BLaER1 treated with 17β-estradiol and CSF1 and Interleukin-3, amounts not matched to agents 10 nM and 100 nM (cell line): ENCODE measurements at regions not wholly inside any gene's neighbourhood (a gene's known extent, or its start where the extent isn't known, plus 50 kb on each side); places are given as distances from the start of the nearest gene placed in this dataset.

Source experiments
- H3K27ac ChIP-seq, 11 experiments: shearing (Covaris generic); formaldehyde crosslinking; 2 replicates each; pipeline ENCODE4 v1.8.1; 2022
- H3K27me3 ChIP-seq, 11 experiments: shearing (Covaris generic); formaldehyde crosslinking; 2 replicates each; pipeline ENCODE4 v1.8.1; 2022
- H3K36me3 ChIP-seq, 11 experiments: shearing (Covaris generic); formaldehyde crosslinking; 2 replicates each; pipeline ENCODE4 v1.8.1; 2022
- H3K4me1 ChIP-seq, 10 experiments: shearing (Covaris generic); formaldehyde crosslinking; 2 replicates each; pipeline ENCODE4 v1.8.1; 2022
- H3K4me2 ChIP-seq, 11 experiments: shearing (Covaris generic); formaldehyde crosslinking; 2 replicates each; pipeline ENCODE4 v1.8.1; 2022
- H3K4me3 ChIP-seq, 10 experiments: shearing (Covaris generic); formaldehyde crosslinking; 2 replicates each; pipeline ENCODE4 v1.8.1; 2022
- H3K9ac ChIP-seq, 11 experiments: shearing (Covaris generic); formaldehyde crosslinking; 2 replicates each; pipeline ENCODE4 v1.8.1; 2022
- H3K9me3 ChIP-seq, 11 experiments: shearing (Covaris generic); formaldehyde crosslinking; replicated peaks in 1 of 11; 2 replicates each; pipeline ENCODE4 v1.8.1; 2022
- H4K20me1 ChIP-seq, 11 experiments: shearing (Covaris generic); formaldehyde crosslinking; 2 replicates each; pipeline ENCODE4 v1.8.1; 2022
- Cebpa-rat ChIP-seq, 11 experiments: shearing (Covaris generic); IDR thresholded peaks; 2 replicates each; pipeline ENCODE4 v1.8.1; 2022

DNA sequence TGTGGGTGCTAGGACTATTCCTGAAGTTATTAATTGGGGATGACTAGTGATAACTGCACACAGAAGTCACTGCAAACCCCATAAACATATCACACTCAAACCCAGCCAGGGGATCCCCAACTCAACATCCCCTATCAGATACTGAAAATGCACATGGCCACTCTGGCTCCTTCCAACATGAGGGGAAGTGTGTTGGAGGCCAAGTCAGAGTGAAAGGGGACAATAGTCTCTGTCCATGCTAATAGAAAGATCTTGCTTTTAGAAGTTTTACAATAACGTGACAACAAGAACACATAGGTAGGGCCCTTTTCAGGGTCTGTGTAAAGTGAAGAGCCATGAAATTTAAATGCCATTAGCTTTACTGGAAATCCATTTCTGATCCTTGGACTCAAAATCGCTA, 98.8 kb upstream of the SEMA6A start:
- no peak overlapping the region for H3K27ac ChIP-seq
- no peak overlapping the region for H3K4me3 ChIP-seq
- H3K4me1 ChIP-seq = peaks cover 0 to 20% (median 8%) of the 10 kb centered on the region in 10 experiments; a peak in 10 of 20 replicates
- no peaks in the 10 kb centered on the region for H4K20me1 ChIP-seq
- no peak for TF ChIP-seq Cebpa-rat (IDR thresholded peaks at IDR 0.05)
- H3K4me2 ChIP-seq = no peak overlapping the region
- H3K36me3 ChIP-seq = no peaks in the 10 kb centered on the region
- no peaks in the 10 kb centered on the region for H3K9me3 ChIP-seq
- H3K9ac ChIP-seq = no peak overlapping the region
- no peaks in the 10 kb centered on the region for H3K27me3 ChIP-seq

DNA sequence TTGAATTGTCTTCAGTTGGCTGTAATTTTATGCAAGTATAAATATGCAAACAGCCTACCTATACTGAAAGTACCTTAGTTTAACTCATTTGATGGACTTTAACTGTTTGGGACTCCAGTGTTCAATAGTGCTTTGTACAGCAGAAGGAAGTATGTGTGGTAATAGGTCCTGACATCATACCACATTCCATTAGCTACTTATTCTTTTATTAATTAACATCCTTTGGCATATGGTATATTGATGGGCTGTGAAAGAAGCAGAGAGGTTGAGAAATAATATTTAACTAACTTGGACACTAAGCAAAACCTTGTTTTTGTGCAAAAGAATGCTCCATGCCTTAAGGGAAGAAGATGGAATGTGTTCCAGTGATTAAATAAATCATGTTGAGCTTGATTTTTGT, 97.6 kb upstream of the SEMA6A start:
- no peaks in the 10 kb centered on the region for H4K20me1 ChIP-seq
- no peak overlapping the region for H3K4me3 ChIP-seq
- no peaks in the 10 kb centered on the region for H3K27me3 ChIP-seq
- H3K27ac ChIP-seq = no peak overlapping the region
- H3K36me3 ChIP-seq = no peaks in the 10 kb centered on the region
- H3K4me2 ChIP-seq = no peak overlapping the region
- TF ChIP-seq Cebpa-rat (IDR thresholded peaks at IDR 0.05) = no peak
- no peak overlapping the region for H3K9ac ChIP-seq
- H3K9me3 ChIP-seq = no peaks in the 10 kb centered on the region
- H3K4me1 ChIP-seq = peaks cover 0 to 20% (median 8%) of the 10 kb centered on the region in 10 experiments; a peak in 10 of 20 replicates

DNA sequence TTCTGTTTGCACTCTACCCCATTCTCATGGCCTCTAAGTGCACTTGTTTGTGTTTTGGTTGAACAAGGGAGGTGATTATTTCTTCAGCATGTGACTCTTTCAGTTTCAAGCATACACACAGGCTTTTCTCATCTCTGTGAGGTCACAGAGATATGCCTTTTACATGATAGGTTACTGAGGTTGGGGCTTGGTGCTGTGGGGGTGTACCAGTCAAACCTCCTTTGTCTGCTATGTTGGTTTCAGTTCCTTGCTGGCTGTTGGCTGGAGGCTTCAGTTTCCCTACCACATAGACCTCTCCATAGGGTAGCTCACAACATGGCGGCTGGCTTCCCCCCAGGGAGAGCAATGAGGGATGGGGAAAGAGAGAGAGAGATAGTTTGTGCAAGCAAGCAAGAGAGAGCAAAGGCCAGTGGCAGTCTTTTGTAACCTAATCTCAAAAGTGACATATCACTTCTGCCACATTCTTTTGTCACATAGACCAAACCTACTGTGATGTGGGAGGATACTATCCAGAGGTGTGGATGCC, 96.7 kb upstream of the SEMA6A start:
- no peaks in the 10 kb centered on the region for H3K27me3 ChIP-seq
- peaks cover 0 to 20% (median 8%) of the 10 kb centered on the region in 10 experiments; a peak in 10 of 20 replicates for H3K4me1 ChIP-seq

DNA sequence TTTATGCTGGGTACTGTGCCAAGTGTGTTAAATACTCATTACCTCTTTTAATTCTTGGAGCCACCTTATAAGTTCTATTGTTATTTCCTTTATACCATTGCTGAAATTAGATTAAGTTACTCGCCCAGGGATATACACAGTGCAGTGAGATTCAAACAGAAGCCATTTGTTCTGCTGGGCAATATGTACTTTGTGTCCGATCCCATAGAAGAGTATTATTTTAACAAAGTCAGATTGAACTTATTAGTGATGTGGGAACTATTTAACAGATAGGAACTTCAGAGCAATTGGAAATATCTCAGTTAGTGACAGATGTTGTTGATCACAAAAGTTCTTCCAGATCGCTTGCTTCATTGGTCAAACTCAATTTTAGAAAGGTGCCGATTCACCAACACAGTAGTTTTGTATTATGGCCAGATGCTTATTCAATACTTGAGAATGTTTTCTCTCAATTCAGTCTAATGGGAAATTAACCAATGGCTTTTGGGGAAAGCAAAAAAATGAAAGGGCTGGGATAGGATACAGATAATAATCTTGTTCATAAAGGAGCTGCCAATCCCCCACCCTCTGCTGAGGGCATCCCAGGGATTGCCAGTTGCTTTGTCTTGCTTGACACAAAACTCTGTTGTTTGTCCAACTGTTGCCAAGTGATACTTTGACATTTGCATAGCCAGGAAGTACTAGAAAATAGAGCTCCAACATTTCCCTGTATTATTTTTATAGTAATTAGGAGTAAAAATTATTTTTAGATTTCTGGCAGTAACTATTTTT, 94.8 kb upstream of the SEMA6A start:
- H3K4me2 ChIP-seq = peak overlapping the region in 10 of 11 experiments; percentile 4 to 41 (median 23); a peak in 10 of 22 replicates
- H3K4me3 ChIP-seq = no peak overlapping the region
- H4K20me1 ChIP-seq = no peaks in the 10 kb centered on the region
- H3K4me1 ChIP-seq = peaks cover 0 to 20% (median 8%) of the 10 kb centered on the region in 10 experiments; a peak in 10 of 20 replicates
- H3K27ac ChIP-seq = no peak overlapping the region
- no peaks in the 10 kb centered on the region for H3K9me3 ChIP-seq
- no peaks in the 10 kb centered on the region for H3K36me3 ChIP-seq
- TF ChIP-seq Cebpa-rat (IDR thresholded peaks at IDR 0.05) = no peak
- no peak overlapping the region for H3K9ac ChIP-seq
- no peaks in the 10 kb centered on the region for H3K27me3 ChIP-seq

More for the DNA sequence above, 96.7 kb upstream of the SEMA6A start:
- no peak overlapping the region for H3K9ac ChIP-seq
- H3K4me2 ChIP-seq = peak overlapping the region in 1 of 11 experiments; percentile 27; a peak in 1 of 22 replicates
- H3K36me3 ChIP-seq = no peaks in the 10 kb centered on the region
- H4K20me1 ChIP-seq = no peaks in the 10 kb centered on the region
- no peak overlapping the region for H3K27ac ChIP-seq
- no peak for TF ChIP-seq Cebpa-rat (IDR thresholded peaks at IDR 0.05)
- no peak overlapping the region for H3K4me3 ChIP-seq
- no peaks in the 10 kb centered on the region for H3K9me3 ChIP-seq

DNA sequence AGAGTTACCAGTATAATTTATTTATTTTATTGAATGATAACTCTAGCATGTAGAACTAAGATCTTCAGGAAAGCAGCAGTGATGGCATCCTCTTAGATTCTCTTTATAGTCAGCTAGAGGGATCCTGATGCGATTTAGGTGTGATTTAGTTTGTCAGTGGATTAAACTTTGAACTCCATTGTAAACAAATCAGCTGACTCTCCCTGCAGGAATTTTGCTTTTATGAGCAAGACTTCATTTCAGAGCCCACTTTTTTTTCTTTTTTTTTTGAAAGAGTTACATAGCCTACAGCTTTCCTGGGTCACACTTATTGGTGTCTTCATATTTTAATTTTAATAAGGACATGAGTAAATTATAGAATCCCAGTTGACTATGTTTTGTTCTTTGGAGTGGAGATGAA, 93.8 kb upstream of the SEMA6A start:
- no peak overlapping the region for H3K4me3 ChIP-seq
- no peak for TF ChIP-seq Cebpa-rat (IDR thresholded peaks at IDR 0.05)
- H3K4me2 ChIP-seq = no peak overlapping the region
- H3K4me1 ChIP-seq = peaks cover 0 to 20% (median 8%) of the 10 kb centered on the region in 10 experiments; a peak in 10 of 20 replicates
- no peaks in the 10 kb centered on the region for H3K27me3 ChIP-seq
- no peaks in the 10 kb centered on the region for H4K20me1 ChIP-seq
- H3K27ac ChIP-seq = no peak overlapping the region
- no peaks in the 10 kb centered on the region for H3K9me3 ChIP-seq
- no peak overlapping the region for H3K9ac ChIP-seq
- no peaks in the 10 kb centered on the region for H3K36me3 ChIP-seq

DNA sequence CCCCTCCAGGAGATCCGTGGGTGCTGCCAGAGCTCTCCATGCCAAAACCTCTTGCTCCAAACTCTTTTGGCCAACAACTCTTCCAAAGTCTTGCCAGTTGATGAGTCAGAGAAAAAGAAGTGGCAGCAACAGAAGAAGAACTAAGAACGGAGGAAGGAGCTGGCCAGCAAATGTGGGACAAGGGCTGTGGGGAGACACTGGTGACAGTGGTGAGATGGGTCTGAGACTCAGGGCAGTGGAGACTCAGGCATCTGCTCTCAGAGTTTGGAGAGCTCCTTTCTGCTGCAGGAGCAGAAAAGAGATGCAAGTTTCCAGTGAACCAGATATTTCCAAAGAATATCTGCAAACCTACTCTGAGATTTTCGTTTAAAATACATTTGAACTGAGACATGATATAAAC, 92.3 kb upstream of the SEMA6A start:
- no peak for TF ChIP-seq Cebpa-rat (IDR thresholded peaks at IDR 0.05)
- Histone ChIP-seq H3K9ac (no peak overlapping the region), H3K4me2 (no peak overlapping the region), H4K20me1 (no peaks in the 10 kb centered on the region), H3K9me3 (peaks cover 8 to 14% (median 10%) of the 10 kb centered on the region in 11 experiments), H3K4me3 (no peak overlapping the region), H3K36me3 (peaks cover 0 to under 1% (median 0%) of the 10 kb centered on the region in 11 experiments; a peak in 2 of 22 replicates), H3K27ac (no peak overlapping the region), H3K4me1 (peaks cover 0 to 20% (median 8%) of the 10 kb centered on the region in 10 experiments; a peak in 10 of 20 replicates), H3K27me3 (no peaks in the 10 kb centered on the region)

DNA sequence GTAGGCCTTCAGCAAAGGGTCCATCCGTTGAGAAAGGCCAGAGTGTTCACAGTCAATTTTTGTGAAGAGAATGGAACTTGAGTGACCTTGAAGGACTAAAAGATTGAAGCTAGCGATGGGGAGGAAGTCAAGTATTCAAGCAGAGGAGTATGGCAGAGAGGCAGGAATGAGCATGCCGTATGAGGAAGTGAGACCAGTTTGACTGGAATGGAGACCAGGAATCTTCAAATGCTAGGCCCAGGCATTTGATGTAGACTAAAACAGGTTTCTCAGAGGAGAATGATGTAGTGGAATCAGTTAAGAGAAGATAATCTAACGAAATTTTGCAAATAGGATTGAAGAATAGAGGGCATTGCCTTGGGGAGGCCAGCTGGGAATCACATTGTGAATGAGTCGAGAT, 90.4 kb upstream of the SEMA6A start:
- Histone ChIP-seq H3K36me3 (peaks cover 0 to 8% (median 0%) of the 10 kb centered on the region in 11 experiments; a peak in 2 of 22 replicates), H3K27ac (no peak overlapping the region), H4K20me1 (no peaks in the 10 kb centered on the region)

DNA sequence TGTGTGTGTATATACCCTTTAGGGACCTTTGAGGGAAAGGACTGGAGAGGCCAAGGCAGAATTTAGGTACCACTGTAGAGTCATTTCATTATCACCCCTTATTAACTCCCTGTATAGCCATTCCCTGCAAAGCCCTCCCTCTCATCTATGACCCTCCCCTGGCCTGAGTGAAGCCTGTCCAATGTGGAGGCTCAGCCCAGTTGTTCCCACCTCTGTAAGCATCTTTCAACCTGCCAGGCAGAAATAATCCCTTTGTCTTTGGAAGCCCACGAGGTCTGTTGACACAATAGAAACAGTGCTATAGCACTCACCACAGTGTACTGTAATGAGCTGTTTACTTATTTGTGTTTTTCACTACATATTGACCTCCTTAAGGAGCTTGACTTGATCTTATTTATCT, 88.5 kb upstream of the SEMA6A start:
- no peak overlapping the region for H3K27ac ChIP-seq
- H3K36me3 ChIP-seq = peaks cover 0 to 8% (median 0%) of the 10 kb centered on the region in 11 experiments; a peak in 2 of 22 replicates
- no peak overlapping the region for H3K9ac ChIP-seq
- H3K27me3 ChIP-seq = no peaks in the 10 kb centered on the region
- TF ChIP-seq Cebpa-rat (IDR thresholded peaks at IDR 0.05) = no peak
- H3K4me2 ChIP-seq = no peak overlapping the region
- peaks cover 23 to 35% (median 30%) of the 10 kb centered on the region in 11 experiments for H3K9me3 ChIP-seq
- H4K20me1 ChIP-seq = no peaks in the 10 kb centered on the region
- no peaks in the 10 kb centered on the region for H3K4me1 ChIP-seq
- H3K4me3 ChIP-seq = no peak overlapping the region

More for the DNA sequence above, 90.4 kb upstream of the SEMA6A start:
- peaks cover 23 to 32% (median 29%) of the 10 kb centered on the region in 11 experiments for H3K9me3 ChIP-seq
- no peaks in the 10 kb centered on the region for H3K27me3 ChIP-seq
- H3K4me2 ChIP-seq = no peak overlapping the region
- H3K4me1 ChIP-seq = peaks cover 0 to 6% (median 5%) of the 10 kb centered on the region in 10 experiments; a peak in 10 of 20 replicates
- no peak for TF ChIP-seq Cebpa-rat (IDR thresholded peaks at IDR 0.05)
- H3K9ac ChIP-seq = no peak overlapping the region
- H3K4me3 ChIP-seq = no peak overlapping the region

DNA sequence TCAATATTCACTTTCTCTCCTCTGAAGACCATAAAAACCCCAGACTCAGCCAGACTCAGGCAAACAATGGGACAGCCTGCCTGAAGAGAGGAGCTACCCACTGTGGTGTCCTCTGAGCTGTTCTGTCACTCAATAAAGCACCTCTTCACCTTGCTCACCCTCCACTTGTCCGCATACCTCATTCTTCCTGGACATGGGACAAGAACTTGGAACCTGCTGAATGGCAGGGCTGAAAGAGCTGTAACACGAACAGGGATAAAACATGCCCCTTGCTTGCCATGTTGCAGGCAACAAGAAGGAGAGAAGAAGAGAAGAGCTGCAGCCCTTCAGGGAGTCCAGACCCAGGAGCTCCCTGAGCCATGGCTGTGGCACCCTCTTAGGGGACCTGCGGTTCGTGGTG, 86.8 kb upstream of the SEMA6A start:
- H3K9ac ChIP-seq = no peak overlapping the region
- peaks cover 23 to 35% (median 30%) of the 10 kb centered on the region in 11 experiments for H3K9me3 ChIP-seq
- TF ChIP-seq Cebpa-rat (IDR thresholded peaks at IDR 0.05) = no peak
- H3K4me2 ChIP-seq = no peak overlapping the region
- H4K20me1 ChIP-seq = no peaks in the 10 kb centered on the region
- no peak overlapping the region for H3K27ac ChIP-seq
- peaks cover 0 to 8% (median 0%) of the 10 kb centered on the region in 11 experiments; a peak in 2 of 22 replicates for H3K36me3 ChIP-seq
- no peaks in the 10 kb centered on the region for H3K27me3 ChIP-seq
- H3K4me1 ChIP-seq = no peaks in the 10 kb centered on the region
- H3K4me3 ChIP-seq = no peak overlapping the region
